Activated CD4-positive, CD25-positive, alpha-beta regulatory T cell treated with anti-CD3 and anti-CD28 coated beads, Interleukin-2, amount 50 U/mL, for 16 hours (primary cell): ENCODE measurements at regions not wholly inside any gene's neighbourhood (a gene's known extent, or its start where the extent isn't known, plus 50 kb on each side); places are given as distances from the start of the nearest gene placed in this dataset.
"Not testable (repeated sequence)": the region's sequence is repeated elsewhere in the genome, so short reads cannot be mapped to it uniquely, and the experiment has no call there.

Experiments used
- DNase-seq: peaks from one replicate; pipeline ENCODE4 v3.0.0-alpha.2; 2020; ENCODE audit warnings: low read depth, low spot score

- DNase-seq = no peak
Observed at GRCh38 chr1:844472-845026, 79.2 kb upstream of the SAMD11 start.

GRCh38 chr1:845641-846040 is 78.1 kb upstream of the SAMD11 start:
- not testable (repeated sequence) for DNase-seq

- not testable (repeated sequence) for DNase-seq
Observed at GRCh38 chr1:849873-850272, 73.8 kb upstream of the SAMD11 start.

GRCh38 chr1:850318-850717 is 73.4 kb upstream of the SAMD11 start:
- not testable (repeated sequence) for DNase-seq

- not testable (repeated sequence) for DNase-seq
Observed at GRCh38 chr1:851398-851797, 72.3 kb upstream of the SAMD11 start.

- DNase-seq = not testable (repeated sequence)
Observed at GRCh38 chr1:851841-852240, 71.9 kb upstream of the SAMD11 start.

- DNase-seq = not testable (repeated sequence)
Observed at GRCh38 chr1:855202-855981, 68.3 kb upstream of the SAMD11 start.

GRCh38 chr1:856541-857057 is 67.1 kb upstream of the SAMD11 start:
- DNase-seq = not testable (repeated sequence)

- DNase-seq = not testable (repeated sequence)
Observed at GRCh38 chr1:857926-858648, 65.6 kb upstream of the SAMD11 start.

GRCh38 chr1:858649-859041 is 65.1 kb upstream of the SAMD11 start:
- DNase-seq = not testable (repeated sequence)

- DNase-seq = not testable (repeated sequence)
Observed at GRCh38 chr1:860941-861340, 62.8 kb upstream of the SAMD11 start.

GRCh38 chr1:861714-862113 is 62.0 kb upstream of the SAMD11 start:
- DNase-seq = no peak

GRCh38 chr1:862601-863000 is 61.1 kb upstream of the SAMD11 start:
- not testable (repeated sequence) for DNase-seq

- not testable (repeated sequence) for DNase-seq
Observed at GRCh38 chr1:865633-866032, 58.1 kb upstream of the SAMD11 start.

GRCh38 chr1:866095-866494 is 57.6 kb upstream of the SAMD11 start:
- no peak for DNase-seq

GRCh38 chr1:866631-867299 is 57.0 kb upstream of the SAMD11 start:
- DNase-seq = not testable (repeated sequence)

- DNase-seq = not testable (repeated sequence)
Observed at GRCh38 chr1:867550-867949, 56.2 kb upstream of the SAMD11 start.

GRCh38 chr1:869499-870244 is 54.1 kb upstream of the SAMD11 start:
- peak; percentile 70 for DNase-seq
